OCI-LY1 (cell line): ENCODE measurements at regions not wholly inside any gene's neighbourhood (a gene's known extent, or its start where the extent isn't known, plus 50 kb on each side); places are given as distances from the start of the nearest gene placed in this dataset.
"Not testable (repeated sequence)": the region's sequence is repeated elsewhere in the genome, so short reads cannot be mapped to it uniquely, and the experiment has no call there.

Experiments used
- H2AFZ ChIP-seq: fragments of 200-600 bp; sonication (generic), shearing (Covaris generic); 2 replicates; pipeline ENCODE4 v1.6.0; 2014; ENCODE audit warnings: antibody characterized with exemption, mild to moderate bottlenecking, low read length
- H3F3A ChIP-seq: fragments of 200-600 bp; sonication (generic), shearing (Covaris generic); 2 replicates; pipeline ENCODE4 v1.6.0; 2014; ENCODE audit warnings: mild to moderate bottlenecking, antibody characterized with exemption, low read length, moderate library complexity; ENCODE audit not compliant: insufficient read depth
- H3K27ac ChIP-seq: fragments of 200-600 bp; sonication (generic); 2 replicates; pipeline ENCODE4 v1.5.1; 2014; ENCODE audit warnings: low read length, mixed run types, mild to moderate bottlenecking, low read depth; ENCODE audit not compliant: poor library complexity, severe bottlenecking
- H3K27me3 ChIP-seq: fragments of 200-600 bp; sonication (generic); 2 replicates; pipeline ENCODE4 v1.6.0; 2014; ENCODE audit warnings: antibody characterized with exemption, mild to moderate bottlenecking, low read length, moderate library complexity; ENCODE audit not compliant: insufficient read depth
- H3K36me3 ChIP-seq: fragments of 200-600 bp; sonication (generic); 2 replicates; pipeline ENCODE4 v1.6.1; 2014; ENCODE audit warnings: mild to moderate bottlenecking, antibody characterized with exemption, low read length, moderate library complexity, mixed read lengths; ENCODE audit not compliant: insufficient read depth
- H3K4me1 ChIP-seq: fragments of 200-600 bp; sonication (generic); 2 replicates; pipeline ENCODE4 v1.5.1; 2014; ENCODE audit warnings: mild to moderate bottlenecking, low read length, moderate library complexity; ENCODE audit not compliant: insufficient read depth, severe bottlenecking
- H3K4me2 ChIP-seq: fragments of 200-600 bp; sonication (generic), shearing (Covaris generic); 2 replicates; pipeline ENCODE4 v1.6.1; 2014; ENCODE audit warnings: low read length
- H3K4me3 ChIP-seq: fragments of 200-600 bp; sonication (generic); 2 replicates; pipeline ENCODE4 v1.5.1; 2014; ENCODE audit warnings: low read length, low read depth, mild to moderate bottlenecking, mixed read lengths; ENCODE audit not compliant: poor library complexity, severe bottlenecking
- H3K79me2 ChIP-seq: fragments of 200-600 bp; shearing (Covaris generic); 2 replicates; pipeline ENCODE4 v1.6.1; 2016; ENCODE audit warnings: mixed run types, low read length, mixed read lengths; ENCODE audit not compliant: insufficient read depth
- H3K9ac ChIP-seq: fragments of 200-600 bp; sonication (generic), shearing (Covaris generic); 2 replicates; pipeline ENCODE4 v1.6.1; 2014; ENCODE audit warnings: mild to moderate bottlenecking, low read length, mixed read lengths
- H3K9me2 ChIP-seq: fragments of 200-600 bp; sonication (generic), shearing (Covaris generic); 2 replicates; pipeline ENCODE4 v1.6.1; 2014; ENCODE audit warnings: low read depth, mild to moderate bottlenecking, low read length, mixed read lengths
- H3K9me3 ChIP-seq: fragments of 200-600 bp; shearing (Covaris generic); 2 replicates; pipeline ENCODE4 v1.6.1; 2014; ENCODE audit warnings: low read length, mixed read lengths
- H4K20me1 ChIP-seq: fragments of 200-600 bp; sonication (generic), shearing (Covaris generic); 2 replicates; pipeline ENCODE4 v1.6.0; 2016; ENCODE audit warnings: mild to moderate bottlenecking, low read length; ENCODE audit not compliant: insufficient read depth
- CTCF ChIP-seq: fragments of 200-600 bp; sonication (generic), shearing (Covaris generic); IDR thresholded peaks from 2 replicates; pipeline ENCODE4 v1.5.1; 2017; ENCODE audit warnings: mild to moderate bottlenecking, antibody characterized with exemption, low read length, moderate library complexity, mixed read lengths
- EZH2 ChIP-seq: fragments of 200-600 bp; sonication (generic), shearing (Covaris generic); IDR thresholded peaks from 2 replicates; pipeline ENCODE4 v1.8.0; 2017; ENCODE audit warnings: borderline replicate concordance, mixed run types, mild to moderate bottlenecking, antibody characterized with exemption, low read length, moderate library complexity, mixed read lengths

GRCh38 chr3:81869382-81869781, 107.9 kb upstream of the GBE1 start:
- no peak overlapping the region for H3K9ac ChIP-seq
- no peak overlapping the region for H2AFZ ChIP-seq
- no peaks in the 10 kb centered on the region for H3K79me2 ChIP-seq
- no peaks in the 10 kb centered on the region for H3K36me3 ChIP-seq
- H3K4me3 ChIP-seq: no peak overlapping the region
- TF ChIP-seq EZH2 (no peak), CTCF (no peak)
- H3K4me2 ChIP-seq: no peak overlapping the region
- no peaks in the 10 kb centered on the region for H3K27me3 ChIP-seq
- H3K4me1 ChIP-seq: no peaks in the 10 kb centered on the region
- no peaks in the 10 kb centered on the region for H3F3A ChIP-seq
- H4K20me1 ChIP-seq: no peaks in the 10 kb centered on the region
- no peaks in the 10 kb centered on the region for H3K9me3 ChIP-seq
- no peaks in the 10 kb centered on the region for H3K9me2 ChIP-seq
- no peak overlapping the region for H3K27ac ChIP-seq

GRCh38 chr3:81868597-81868996, 107.2 kb upstream of the GBE1 start:
- no peak overlapping the region for H3K4me2 ChIP-seq
- H4K20me1 ChIP-seq: no peaks in the 10 kb centered on the region
- no peaks in the 10 kb centered on the region for H3F3A ChIP-seq
- TF ChIP-seq CTCF: no peak
- H3K27ac ChIP-seq: no peak overlapping the region
- no peaks in the 10 kb centered on the region for H3K36me3 ChIP-seq
- no peak overlapping the region for H3K4me3 ChIP-seq
- H3K9me3 ChIP-seq: no peaks in the 10 kb centered on the region
- no peaks in the 10 kb centered on the region for H3K79me2 ChIP-seq
- no peaks in the 10 kb centered on the region for H3K4me1 ChIP-seq
- no peaks in the 10 kb centered on the region for H3K27me3 ChIP-seq
- H2AFZ ChIP-seq: no peak overlapping the region
- no peaks in the 10 kb centered on the region for H3K9me2 ChIP-seq
- no peak overlapping the region for H3K9ac ChIP-seq

- no peak for TF ChIP-seq CTCF
- TF ChIP-seq EZH2: no peak
- Histone ChIP-seq H3K36me3 (no peaks in the 10 kb centered on the region), H3K27me3 (no peaks in the 10 kb centered on the region), H3K9ac (no peak overlapping the region), H3F3A (no peaks in the 10 kb centered on the region), H3K79me2 (no peaks in the 10 kb centered on the region), H3K27ac (no peak overlapping the region), H3K4me1 (no peaks in the 10 kb centered on the region), H3K4me3 (no peak overlapping the region), H3K9me3 (no peaks in the 10 kb centered on the region), H4K20me1 (no peaks in the 10 kb centered on the region), H3K4me2 (no peak overlapping the region), H3K9me2 (no peaks in the 10 kb centered on the region), H2AFZ (no peak overlapping the region)
These were observed 106.4 kb upstream of the GBE1 start for GRCh38 chr3:81867875-81868274.

GRCh38 chr3:81865164-81865563, 103.7 kb upstream of the GBE1 start:
- not testable (repeated sequence) for H3K4me1 ChIP-seq, H3K4me2 ChIP-seq, H3K4me3 ChIP-seq, H3K27ac ChIP-seq, H4K20me1 ChIP-seq, H3K9me2 ChIP-seq, H3K36me3 ChIP-seq, H3K79me2 ChIP-seq, H2AFZ ChIP-seq, H3K9ac ChIP-seq, H3F3A ChIP-seq, H3K27me3 ChIP-seq, H3K9me3 ChIP-seq
